Calu3 (cell line): ENCODE measurements at regions not wholly inside any gene's neighbourhood (a gene's known extent, or its start where the extent isn't known, plus 50 kb on each side); places are given as distances from the start of the nearest gene placed in this dataset.

ENCODE experiments used
- BruUV-seq: library from RNA; stranded (reverse); fragments of 400-500 nt; replicated peaks from 2 replicates; lab custom pipeline; 2021; lab: Mats Ljungman, UMichigan
- CTCF ChIA-PET: fragments of 300-600 bp; sonication (Branson Sonifier 250); formaldehyde crosslinking; loops from one replicate; lab custom pipeline; 2022; ENCODE audit warnings: antibody characterized with exemption; lab: Charles Lee
- DNase-seq: peaks from one replicate; pipeline ENCODE4 v3.0.0; 2022
- H3K27ac Mint-ChIP-seq: one replicate; pipeline ENCODE4 v1.8.0; 2022; ENCODE audit warnings: mixed read lengths; ENCODE audit not compliant: unreplicated experiment
- H3K27me3 Mint-ChIP-seq: one replicate; pipeline ENCODE4 v1.8.0; 2022; ENCODE audit warnings: mixed read lengths; ENCODE audit not compliant: unreplicated experiment
- H3K36me3 Mint-ChIP-seq: one replicate; pipeline ENCODE4 v1.8.0; 2022; ENCODE audit warnings: mild to moderate bottlenecking, moderate library complexity, mixed read lengths; ENCODE audit not compliant: insufficient read depth, unreplicated experiment
- H3K4me1 Mint-ChIP-seq: one replicate; pipeline ENCODE4 v1.8.0; 2022; ENCODE audit warnings: mild to moderate bottlenecking, low read depth, mixed read lengths; ENCODE audit not compliant: unreplicated experiment
- H3K4me3 Mint-ChIP-seq: one replicate; pipeline ENCODE4 v1.8.0; 2022; ENCODE audit warnings: mild to moderate bottlenecking, low read depth, moderate library complexity, mixed read lengths; ENCODE audit not compliant: unreplicated experiment
- H3K9me3 Mint-ChIP-seq: one replicate; pipeline ENCODE4 v1.8.0; 2022; ENCODE audit warnings: low read depth, mixed read lengths; ENCODE audit not compliant: unreplicated experiment
- CTCF ChIP-seq: fragments of 200-600 bp; IDR thresholded peaks from one replicate; pipeline ENCODE4 v1.8.0; 2022; ENCODE audit warnings: antibody characterized with exemption; ENCODE audit not compliant: unreplicated experiment
- intact Hi-C: fragments of 100-400 bp; cut with micrococcal nuclease; formaldehyde crosslinking; loops from one replicate; pipeline ENCODE4 v1.10.0; 2022; ENCODE audit not compliant: unreplicated experiment

- no TSS peak for BruUV-seq
- H3K4me3 Mint-ChIP-seq = no peak overlapping the region
- no peaks in the 10 kb centered on the region for H3K27me3 Mint-ChIP-seq
- no peak for DNase-seq
- CTCF ChIA-PET = no interaction called here
- TF ChIP-seq CTCF = no peak
- no peaks in the 10 kb centered on the region for H3K9me3 Mint-ChIP-seq
- no peaks in the 10 kb centered on the region for H3K36me3 Mint-ChIP-seq
- no peak overlapping the region for H3K27ac Mint-ChIP-seq
- intact Hi-C loops = no loop called here
- no peaks in the 10 kb centered on the region for H3K4me1 Mint-ChIP-seq
Observed at GRCh38 chr9:103700195-103700962, 393.7 kb upstream of the SMC2 start.

DNA sequence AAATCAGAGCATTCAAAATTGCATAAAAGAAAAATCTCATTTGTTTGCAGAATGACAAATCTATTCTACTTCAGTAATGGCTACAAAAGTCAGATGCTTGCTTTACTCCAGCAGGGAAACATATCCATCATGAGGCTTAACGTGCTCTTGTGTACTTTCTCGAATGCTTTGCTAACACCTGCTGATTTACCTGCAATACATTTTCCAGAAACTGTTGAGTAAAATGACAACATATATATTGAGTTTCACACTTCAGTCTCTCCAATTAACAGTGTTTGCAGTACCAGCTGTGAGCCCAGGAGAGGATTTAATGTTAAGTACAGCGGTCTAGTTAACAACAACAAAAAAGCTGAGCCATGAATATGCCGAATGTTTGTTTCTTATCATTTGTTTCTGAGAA is 391.5 kb upstream of the SMC2 start:
- intact Hi-C loops = no loop called here
- Mint-ChIP-seq H3K4me1 (no peaks in the 10 kb centered on the region), H3K9me3 (no peaks in the 10 kb centered on the region), H3K36me3 (no peaks in the 10 kb centered on the region), H3K27me3 (no peaks in the 10 kb centered on the region), H3K4me3 (no peak overlapping the region), H3K27ac (no peak overlapping the region)
- no TSS peak for BruUV-seq
- DNase-seq = no peak
- CTCF ChIA-PET = no interaction called here
- TF ChIP-seq CTCF = no peak

GRCh38 chr9:103707181-103707580 is 386.9 kb upstream of the SMC2 start:
- H3K4me1 Mint-ChIP-seq = no peaks in the 10 kb centered on the region
- no peak overlapping the region for H3K27ac Mint-ChIP-seq
- H3K27me3 Mint-ChIP-seq = no peaks in the 10 kb centered on the region
- CTCF ChIA-PET = no interaction called here
- H3K4me3 Mint-ChIP-seq = no peak overlapping the region
- intact Hi-C loops = no loop called here
- no peak for DNase-seq
- no peaks in the 10 kb centered on the region for H3K9me3 Mint-ChIP-seq
- no TSS peak for BruUV-seq
- H3K36me3 Mint-ChIP-seq = no peaks in the 10 kb centered on the region
- no peak for TF ChIP-seq CTCF

DNA sequence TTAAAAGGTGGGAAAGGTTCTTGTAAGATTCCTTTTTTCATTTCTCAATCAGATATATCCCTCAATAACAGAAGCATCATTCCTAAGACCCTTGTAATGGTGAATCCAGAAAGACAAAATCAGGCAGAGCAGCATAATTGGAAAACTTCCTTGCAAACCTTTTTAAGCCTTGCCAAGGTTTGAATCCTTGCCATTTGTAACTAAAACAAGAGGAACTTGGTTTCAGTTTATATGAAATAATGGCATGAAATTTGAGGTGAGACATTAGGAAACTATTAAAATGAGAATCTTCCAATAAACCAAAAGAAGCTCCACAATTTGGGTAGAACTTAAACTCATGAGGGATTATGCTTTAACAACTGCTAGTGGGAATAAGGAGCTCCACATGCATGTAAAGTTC is 384.7 kb upstream of the SMC2 start:
- BruUV-seq = no TSS peak
- no peak for DNase-seq
- intact Hi-C loops = no loop called here
- Mint-ChIP-seq H3K4me3 (no peak overlapping the region), H3K36me3 (no peaks in the 10 kb centered on the region), H3K27ac (no peak overlapping the region), H3K4me1 (no peaks in the 10 kb centered on the region), H3K9me3 (no peaks in the 10 kb centered on the region), H3K27me3 (no peaks in the 10 kb centered on the region)
- CTCF ChIA-PET = no interaction called here
- no peak for TF ChIP-seq CTCF
